ENCODE measurements at regions not wholly inside any gene's neighbourhood (a gene's known extent, or its start where the extent isn't known, plus 50 kb on each side); places are given as distances from the start of the nearest gene placed in this dataset.

DNA sequence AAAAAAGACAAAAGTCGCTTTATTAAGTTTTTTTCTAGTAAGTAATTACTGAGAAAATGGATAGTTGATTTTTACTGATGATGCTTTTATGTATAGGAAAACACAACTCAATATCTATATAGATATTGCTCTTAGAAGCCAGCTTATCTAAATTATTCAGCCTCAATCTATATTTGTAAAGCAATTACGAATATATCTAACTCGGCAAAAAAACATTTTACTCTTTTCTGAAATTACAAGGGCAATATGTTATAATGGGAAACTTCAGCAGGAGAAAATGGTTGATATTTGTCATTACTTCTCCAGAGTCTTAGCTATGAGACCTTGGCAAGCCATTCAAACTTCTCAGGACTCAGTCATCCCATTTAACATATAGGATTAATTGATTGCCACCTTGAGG lies 228.5 kb downstream of the SLC7A11 start:
- POLR2A ChIA-PET: no interaction called here
- no peak for ATAC-seq
- H3K9me3 ChIP-seq (ENCODE audit: control insufficient read depth, insufficient read depth, low read depth, low read length): no peaks in the 10 kb centered on the region
- no TSS peak for BruUV-seq (replicated peaks)
- H3K27me3 ChIP-seq (ENCODE audit: control insufficient read depth, insufficient read depth, low read length): no peaks in the 10 kb centered on the region
- in situ Hi-C loops (cut with HindIII; ENCODE audit: low pct_unique_long_range_greater_than_20kb, low sequenced_read_pairs): no loop called here
- no peak overlapping the region for H3K4me3 ChIP-seq (ENCODE audit: low read depth in 2 of 2, low read length in 2 of 2)
- no peaks in the 10 kb centered on the region for H3K4me1 ChIP-seq (ENCODE audit: control insufficient read depth, insufficient read depth, low read length)
- H3K27ac ChIP-seq (ENCODE audit: low read length): no peak overlapping the region
- TF ChIP-seq POLR2AphosphoS5 (IDR thresholded peaks at IDR 0.05; ENCODE audit: low read depth, low read length): no peak
- TF ChIP-seq, protein P1, sequence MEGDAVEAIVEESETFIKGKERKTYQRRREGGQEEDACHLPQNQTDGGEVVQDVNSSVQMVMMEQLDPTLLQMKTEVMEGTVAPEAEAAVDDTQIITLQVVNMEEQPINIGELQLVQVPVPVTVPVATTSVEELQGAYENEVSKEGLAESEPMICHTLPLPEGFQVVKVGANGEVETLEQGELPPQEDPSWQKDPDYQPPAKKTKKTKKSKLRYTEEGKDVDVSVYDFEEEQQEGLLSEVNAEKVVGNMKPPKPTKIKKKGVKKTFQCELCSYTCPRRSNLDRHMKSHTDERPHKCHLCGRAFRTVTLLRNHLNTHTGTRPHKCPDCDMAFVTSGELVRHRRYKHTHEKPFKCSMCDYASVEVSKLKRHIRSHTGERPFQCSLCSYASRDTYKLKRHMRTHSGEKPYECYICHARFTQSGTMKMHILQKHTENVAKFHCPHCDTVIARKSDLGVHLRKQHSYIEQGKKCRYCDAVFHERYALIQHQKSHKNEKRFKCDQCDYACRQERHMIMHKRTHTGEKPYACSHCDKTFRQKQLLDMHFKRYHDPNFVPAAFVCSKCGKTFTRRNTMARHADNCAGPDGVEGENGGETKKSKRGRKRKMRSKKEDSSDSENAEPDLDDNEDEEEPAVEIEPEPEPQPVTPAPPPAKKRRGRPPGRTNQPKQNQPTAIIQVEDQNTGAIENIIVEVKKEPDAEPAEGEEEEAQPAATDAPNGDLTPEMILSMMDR (IDR thresholded peaks at IDR 0.05): no peak
- TF ChIP-seq SIN3A (IDR thresholded peaks at IDR 0.05; ENCODE audit: borderline replicate concordance, insufficient read depth, low read depth, low read length): no peak
- no peak for TF ChIP-seq TCF7L2 (IDR thresholded peaks at IDR 0.05; ENCODE audit: low read depth, low read length)
- TF ChIP-seq, protein P2, sequence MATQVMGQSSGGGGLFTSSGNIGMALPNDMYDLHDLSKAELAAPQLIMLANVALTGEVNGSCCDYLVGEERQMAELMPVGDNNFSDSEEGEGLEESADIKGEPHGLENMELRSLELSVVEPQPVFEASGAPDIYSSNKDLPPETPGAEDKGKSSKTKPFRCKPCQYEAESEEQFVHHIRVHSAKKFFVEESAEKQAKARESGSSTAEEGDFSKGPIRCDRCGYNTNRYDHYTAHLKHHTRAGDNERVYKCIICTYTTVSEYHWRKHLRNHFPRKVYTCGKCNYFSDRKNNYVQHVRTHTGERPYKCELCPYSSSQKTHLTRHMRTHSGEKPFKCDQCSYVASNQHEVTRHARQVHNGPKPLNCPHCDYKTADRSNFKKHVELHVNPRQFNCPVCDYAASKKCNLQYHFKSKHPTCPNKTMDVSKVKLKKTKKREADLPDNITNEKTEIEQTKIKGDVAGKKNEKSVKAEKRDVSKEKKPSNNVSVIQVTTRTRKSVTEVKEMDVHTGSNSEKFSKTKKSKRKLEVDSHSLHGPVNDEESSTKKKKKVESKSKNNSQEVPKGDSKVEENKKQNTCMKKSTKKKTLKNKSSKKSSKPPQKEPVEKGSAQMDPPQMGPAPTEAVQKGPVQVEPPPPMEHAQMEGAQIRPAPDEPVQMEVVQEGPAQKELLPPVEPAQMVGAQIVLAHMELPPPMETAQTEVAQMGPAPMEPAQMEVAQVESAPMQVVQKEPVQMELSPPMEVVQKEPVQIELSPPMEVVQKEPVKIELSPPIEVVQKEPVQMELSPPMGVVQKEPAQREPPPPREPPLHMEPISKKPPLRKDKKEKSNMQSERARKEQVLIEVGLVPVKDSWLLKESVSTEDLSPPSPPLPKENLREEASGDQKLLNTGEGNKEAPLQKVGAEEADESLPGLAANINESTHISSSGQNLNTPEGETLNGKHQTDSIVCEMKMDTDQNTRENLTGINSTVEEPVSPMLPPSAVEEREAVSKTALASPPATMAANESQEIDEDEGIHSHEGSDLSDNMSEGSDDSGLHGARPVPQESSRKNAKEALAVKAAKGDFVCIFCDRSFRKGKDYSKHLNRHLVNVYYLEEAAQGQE (IDR thresholded peaks at IDR 0.05; ENCODE audit: insufficient read depth in 1 of 2, low read depth in 2 of 2, low read length in 1 of 2): no peak
- no peak for DNase-seq (ENCODE audit: low read depth, low spot score)
- CTCF ChIA-PET: no interaction called here
- no peaks in the 10 kb centered on the region for H3K36me3 ChIP-seq (ENCODE audit: control insufficient read depth, insufficient read depth, low read length)
- intact Hi-C loops (cut with micrococcal nuclease; ENCODE audit: unreplicated experiment): no loop called here

DNA sequence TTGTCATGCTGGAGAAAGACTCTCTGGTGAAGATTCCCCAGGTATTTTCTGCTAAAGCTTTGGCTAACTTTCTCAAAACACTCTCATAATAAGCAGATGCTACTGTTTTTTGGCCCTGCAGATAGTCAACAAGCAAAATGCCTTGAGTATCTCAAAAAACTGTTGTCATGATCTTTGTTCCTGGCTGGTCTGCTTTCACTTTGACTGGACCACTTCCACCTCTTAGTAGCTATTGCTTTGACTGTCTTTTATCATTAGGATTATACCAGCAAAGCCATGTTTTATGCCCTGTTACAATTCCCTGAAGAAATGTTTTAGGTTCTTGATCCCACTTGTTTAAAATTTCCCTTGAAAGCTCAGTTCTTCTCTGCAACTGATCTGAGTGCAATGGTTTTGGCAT lies 231.5 kb downstream of the SLC7A11 start:
- POLR2A ChIA-PET: interaction anchor here (0.7 kb wide), 1 partner anchor 59 kb away, joined by 6 read pairs; no protein-coding TSS in a partner anchor
- intact Hi-C loops (cut with micrococcal nuclease; ENCODE audit: unreplicated experiment) (no loop called here), in situ Hi-C loops (cut with HindIII; ENCODE audit: low pct_unique_long_range_greater_than_20kb, low sequenced_read_pairs) (no loop called here)
- no TSS peak for BruUV-seq (replicated peaks)
- no peak overlapping the region for H3K27ac ChIP-seq (ENCODE audit: low read length)
- DNase-seq (ENCODE audit: low read depth, low spot score) (no peak), ATAC-seq (no peak)
- H3K27me3 ChIP-seq (ENCODE audit: control insufficient read depth, insufficient read depth, low read length): no peaks in the 10 kb centered on the region
- H3K36me3 ChIP-seq (ENCODE audit: control insufficient read depth, insufficient read depth, low read length): no peaks in the 10 kb centered on the region
- no peaks in the 10 kb centered on the region for H3K4me1 ChIP-seq (ENCODE audit: control insufficient read depth, insufficient read depth, low read length)
- CTCF ChIA-PET: no interaction called here
- TF ChIP-seq TCF7L2 (IDR thresholded peaks at IDR 0.05; ENCODE audit: low read depth, low read length): no peak
- TF ChIP-seq, protein P1 (IDR thresholded peaks at IDR 0.05): no peak
- no peak for TF ChIP-seq SIN3A (IDR thresholded peaks at IDR 0.05; ENCODE audit: borderline replicate concordance, insufficient read depth, low read depth, low read length)
- no peak for TF ChIP-seq POLR2AphosphoS5 (IDR thresholded peaks at IDR 0.05; ENCODE audit: low read depth, low read length)
- TF ChIP-seq, protein P2 (IDR thresholded peaks at IDR 0.05; ENCODE audit: insufficient read depth in 1 of 2, low read depth in 2 of 2, low read length in 1 of 2): no peak
- H3K9me3 ChIP-seq (ENCODE audit: control insufficient read depth, insufficient read depth, low read depth, low read length): no peaks in the 10 kb centered on the region
- H3K4me3 ChIP-seq (ENCODE audit: low read depth in 2 of 2, low read length in 2 of 2): no peak overlapping the region

Data from Panc1 (cell line).